Breast epithelium (tissue), 4 donors: ENCODE measurements at regions not wholly inside any gene's neighbourhood (a gene's known extent, or its start where the extent isn't known, plus 50 kb on each side); places are given as distances from the start of the nearest gene placed in this dataset.

Source experiments
- DNase-seq, 2 donors: peaks; one replicate each; pipeline ENCODE4 v3.0.0-alpha.2; 2019; ENCODE audit warnings: low spot score in 2 of 2
- H3K27ac ChIP-seq, 2 donors: fragments of 200-600 bp; sonication (generic) in 1 of 2; one replicate each; pipeline ENCODE4 v1.5.1; 2016 to 2019; ENCODE audit warnings: mild to moderate bottlenecking in 1 of 2
- H3K27me3 ChIP-seq, 2 donors: fragments of 200-600 bp; sonication (generic) in 1 of 2; one replicate each; pipeline versions ENCODE4 v1.5.1 to v1.6.0; 2017 to 2019; ENCODE audit warnings: control low read depth in 1 of 2, mild to moderate bottlenecking in 1 of 2
- H3K36me3 ChIP-seq: fragments of 200-600 bp; one replicate; pipeline ENCODE4 v1.5.1; 2019
- H3K4me1 ChIP-seq, 2 donors: fragments of 200-600 bp; sonication (generic); one replicate each; pipeline ENCODE4 v1.5.1; 2016 to 2019; ENCODE audit warnings: control low read depth in 1 of 2
- H3K4me3 ChIP-seq, 3 donors: fragments of 200-600 bp; sonication (generic); 1 replicate in 2 of 3; 2 replicates in 1 of 3; pipeline ENCODE4 v1.5.1; 2016 to 2019; ENCODE audit warnings: mild to moderate bottlenecking in 3 of 3, moderate library complexity in 2 of 3
- H3K9me3 ChIP-seq, 2 donors: fragments of 200-600 bp; sonication (generic) in 1 of 2; one replicate each; pipeline ENCODE4 v1.5.1; 2016 to 2019; ENCODE audit warnings: control low read depth in 1 of 2
- POLR2A ChIP-seq: fragments of 450-650 bp; IDR thresholded peaks from one replicate; pipeline ENCODE4 v1.6.1; 2016; ENCODE audit warnings: antibody characterized with exemption, mild to moderate bottlenecking, moderate library complexity
- POLR2AphosphoS5 ChIP-seq, 3 donors: sonication (generic); formaldehyde crosslinking; IDR thresholded peaks; one replicate each; pipeline ENCODE4 v1.6.1; 2017; ENCODE audit warnings: antibody characterized with exemption in 3 of 3
- intact Hi-C: fragments of 100-400 bp; cut with DNase I; formaldehyde crosslinking; loops from one replicate; pipeline ENCODE4 v1.15.1; 2023; ENCODE audit warnings: low total_unique reads
- TF ChIP-seq, protein P1 (sequence below), 3 donors: fragments of 450-650 bp; IDR thresholded peaks; one replicate each; pipeline ENCODE4 v1.5.1; 2016 to 2017; ENCODE audit warnings: antibody characterized with exemption in 3 of 3, mild to moderate bottlenecking in 3 of 3, moderate library complexity in 3 of 3

DNA sequence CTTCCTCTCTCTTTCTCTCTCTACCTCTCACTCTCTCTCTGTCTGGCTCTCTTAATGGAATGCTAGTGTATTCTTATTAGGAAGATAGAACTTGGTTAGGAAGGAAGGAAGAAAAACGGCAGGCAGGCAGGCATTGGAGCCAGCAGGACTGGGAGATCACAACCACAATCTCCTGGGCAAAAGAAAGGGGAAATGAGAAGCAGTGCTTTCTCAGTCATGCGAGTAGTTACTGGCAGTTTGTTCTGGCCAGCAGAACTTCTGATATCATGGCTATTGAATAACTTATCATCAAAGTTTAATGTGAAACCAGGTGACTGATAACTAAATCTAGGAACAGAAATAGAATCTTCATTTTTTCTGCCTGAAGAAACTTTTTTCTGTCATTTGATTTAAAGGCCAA lies 60.9 kb upstream of the PAGE1 start:
- no peak overlapping the region for H3K27ac ChIP-seq
- H3K4me1 ChIP-seq: no peaks in the 10 kb centered on the region
- H3K27me3 ChIP-seq: peaks cover 0 to 71% of the 10 kb centered on the region in 2 donors
- DNase-seq: no peak
- TF ChIP-seq, protein P1, sequence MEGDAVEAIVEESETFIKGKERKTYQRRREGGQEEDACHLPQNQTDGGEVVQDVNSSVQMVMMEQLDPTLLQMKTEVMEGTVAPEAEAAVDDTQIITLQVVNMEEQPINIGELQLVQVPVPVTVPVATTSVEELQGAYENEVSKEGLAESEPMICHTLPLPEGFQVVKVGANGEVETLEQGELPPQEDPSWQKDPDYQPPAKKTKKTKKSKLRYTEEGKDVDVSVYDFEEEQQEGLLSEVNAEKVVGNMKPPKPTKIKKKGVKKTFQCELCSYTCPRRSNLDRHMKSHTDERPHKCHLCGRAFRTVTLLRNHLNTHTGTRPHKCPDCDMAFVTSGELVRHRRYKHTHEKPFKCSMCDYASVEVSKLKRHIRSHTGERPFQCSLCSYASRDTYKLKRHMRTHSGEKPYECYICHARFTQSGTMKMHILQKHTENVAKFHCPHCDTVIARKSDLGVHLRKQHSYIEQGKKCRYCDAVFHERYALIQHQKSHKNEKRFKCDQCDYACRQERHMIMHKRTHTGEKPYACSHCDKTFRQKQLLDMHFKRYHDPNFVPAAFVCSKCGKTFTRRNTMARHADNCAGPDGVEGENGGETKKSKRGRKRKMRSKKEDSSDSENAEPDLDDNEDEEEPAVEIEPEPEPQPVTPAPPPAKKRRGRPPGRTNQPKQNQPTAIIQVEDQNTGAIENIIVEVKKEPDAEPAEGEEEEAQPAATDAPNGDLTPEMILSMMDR (IDR thresholded peaks at IDR 0.05): no peak
- TF ChIP-seq POLR2AphosphoS5 (IDR thresholded peaks at IDR 0.05) (no peak), POLR2A (no peak)
- intact Hi-C loops: loop anchor here (5.0 kb wide), 1 partner anchor 1131 kb away; no protein-coding TSS in a partner anchor
- no peak overlapping the region for H3K4me3 ChIP-seq
- H3K36me3 ChIP-seq: no peaks in the 10 kb centered on the region
- no peaks in the 10 kb centered on the region for H3K9me3 ChIP-seq

DNA sequence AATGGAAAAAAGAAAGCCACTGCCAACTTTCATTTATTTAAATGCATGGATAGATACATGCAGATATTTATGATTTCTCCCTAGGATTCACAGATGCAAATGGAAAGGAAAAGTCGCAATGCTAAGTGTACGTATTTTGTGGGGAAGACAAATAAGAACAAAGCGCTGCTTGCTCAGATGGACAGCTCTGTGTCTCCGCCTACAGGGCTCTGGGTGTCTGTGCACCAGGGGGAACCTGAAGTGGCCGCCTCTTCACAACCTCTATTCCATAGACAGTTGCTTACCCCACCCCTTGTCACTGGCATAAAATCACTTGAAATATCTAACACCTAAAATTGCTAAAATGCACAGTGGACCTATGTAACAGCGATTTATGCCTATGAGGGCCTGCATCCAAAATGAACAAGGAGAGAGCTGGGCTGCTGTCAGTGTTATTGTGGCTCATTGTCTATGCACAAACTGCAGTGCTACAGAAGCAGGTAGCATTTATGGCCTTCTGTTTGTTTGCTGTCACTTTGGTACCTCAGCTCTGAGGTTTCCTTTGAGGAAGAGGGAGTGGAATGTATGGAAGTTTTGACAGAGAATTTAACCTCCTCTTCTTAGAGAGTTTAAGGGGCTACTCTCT lies 58.6 kb upstream of the PAGE1 start:
- no peak overlapping the region for H3K4me3 ChIP-seq
- H3K4me1 ChIP-seq: no peaks in the 10 kb centered on the region
- intact Hi-C loops: no loop called here
- no peaks in the 10 kb centered on the region for H3K36me3 ChIP-seq
- no peaks in the 10 kb centered on the region for H3K9me3 ChIP-seq
- TF ChIP-seq POLR2AphosphoS5 (IDR thresholded peaks at IDR 0.05) (no peak), POLR2A (no peak)
- TF ChIP-seq, protein P1 (IDR thresholded peaks at IDR 0.05): peak in 2 of 3 donors; percentile 49 to 52
- H3K27ac ChIP-seq: no peak overlapping the region
- H3K27me3 ChIP-seq: peaks cover 0 to 78% of the 10 kb centered on the region in 2 donors
- no peak for DNase-seq

DNA sequence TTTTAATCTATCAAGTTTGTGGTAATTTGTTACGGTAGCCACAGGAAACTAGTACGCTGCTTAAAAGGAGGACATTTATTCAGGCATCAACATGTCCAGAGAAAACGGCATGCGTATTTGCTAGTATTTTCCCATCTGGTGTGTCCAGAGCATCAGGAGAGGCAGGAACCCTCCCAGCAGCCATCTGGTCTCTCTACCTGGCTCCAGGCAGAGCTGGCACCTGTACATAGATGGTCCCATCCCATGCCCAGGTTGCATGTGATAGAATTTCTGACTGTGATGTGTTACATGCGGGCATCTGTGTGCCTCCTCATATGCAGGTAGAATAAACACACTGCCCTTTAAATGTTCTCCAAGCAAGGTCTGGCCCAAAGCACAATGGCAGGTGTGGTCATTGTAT lies 57.9 kb upstream of the PAGE1 start:
- Histone ChIP-seq H3K4me3 (no peak overlapping the region), H3K4me1 (no peaks in the 10 kb centered on the region), H3K36me3 (no peaks in the 10 kb centered on the region), H3K27ac (no peak overlapping the region), H3K9me3 (no peaks in the 10 kb centered on the region), H3K27me3 (peaks cover 0 to 78% of the 10 kb centered on the region in 2 donors)
- intact Hi-C loops: no loop called here
- DNase-seq: no peak
- TF ChIP-seq POLR2AphosphoS5 (IDR thresholded peaks at IDR 0.05) (no peak), POLR2A (no peak)
- TF ChIP-seq, protein P1 (IDR thresholded peaks at IDR 0.05): no peak

DNA sequence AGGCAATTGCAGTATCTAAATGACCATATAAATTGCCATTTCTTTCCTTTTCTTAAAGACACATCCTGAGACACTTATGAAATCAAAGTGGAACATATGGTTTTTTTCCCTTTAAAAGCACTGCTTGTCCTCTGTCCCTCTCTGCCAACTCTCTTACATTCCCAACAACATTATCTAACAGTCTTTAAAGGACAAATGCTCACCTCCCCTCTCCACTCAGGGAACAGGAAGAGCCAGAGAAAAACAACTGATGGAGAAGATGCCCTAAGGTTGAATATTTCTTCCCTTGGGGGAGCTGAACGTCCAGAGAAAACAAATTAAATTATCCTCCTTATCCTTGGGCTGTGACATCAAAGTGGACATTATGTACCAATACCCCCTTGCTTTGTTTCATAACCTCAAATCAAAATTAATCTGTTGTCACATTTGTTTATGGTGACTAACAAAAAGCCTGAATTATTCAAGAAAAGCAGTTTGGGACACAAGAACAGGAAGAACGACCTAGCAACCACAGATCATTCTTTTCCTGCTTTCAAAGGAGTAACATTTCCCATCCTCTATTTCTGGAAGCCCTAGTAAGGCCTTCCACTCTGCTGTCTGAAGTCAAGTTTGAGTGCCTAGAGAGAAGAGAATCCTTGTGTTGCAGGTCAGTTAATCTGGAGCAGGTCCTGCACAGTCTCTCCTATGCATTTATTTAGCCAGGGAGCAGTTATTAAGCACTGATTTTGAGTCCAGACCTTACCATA lies 52.6 kb upstream of the PAGE1 start:
- H3K4me3 ChIP-seq: no peak overlapping the region
- no peak for DNase-seq
- H3K9me3 ChIP-seq: no peaks in the 10 kb centered on the region
- no peaks in the 10 kb centered on the region for H3K36me3 ChIP-seq
- intact Hi-C loops: no loop called here
- TF ChIP-seq POLR2AphosphoS5 (IDR thresholded peaks at IDR 0.05): no peak
- TF ChIP-seq, protein P1 (IDR thresholded peaks at IDR 0.05): no peak
- peaks cover 0 to 61% of the 10 kb centered on the region in 2 donors for H3K27me3 ChIP-seq
- H3K4me1 ChIP-seq: no peaks in the 10 kb centered on the region
- H3K27ac ChIP-seq: no peak overlapping the region

DNA sequence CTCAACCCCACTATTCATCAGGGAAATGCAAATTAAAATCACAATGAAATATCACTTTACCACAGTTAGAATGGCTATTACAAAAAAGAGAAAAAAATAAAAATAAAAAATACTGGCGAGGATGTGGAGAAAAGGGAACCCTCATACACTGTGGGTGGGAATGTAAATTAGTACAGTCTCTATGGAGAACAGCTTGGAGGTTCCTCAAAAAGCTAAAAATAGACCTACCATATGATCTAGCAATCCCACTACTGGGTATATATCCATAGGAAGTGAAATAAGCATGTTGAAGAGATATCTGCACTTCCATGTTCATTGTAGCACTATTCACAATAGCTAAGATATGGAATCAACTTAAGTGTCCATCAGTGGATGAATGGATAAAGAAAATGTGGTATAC lies 50.5 kb upstream of the PAGE1 start:
- DNase-seq: no peak
- H3K4me3 ChIP-seq: no peak overlapping the region
- H3K27me3 ChIP-seq: peaks cover 0 to 53% of the 10 kb centered on the region in 2 donors
- H3K36me3 ChIP-seq: no peaks in the 10 kb centered on the region
- no peaks in the 10 kb centered on the region for H3K9me3 ChIP-seq
- H3K27ac ChIP-seq: no peak overlapping the region
- no peaks in the 10 kb centered on the region for H3K4me1 ChIP-seq
- TF ChIP-seq POLR2A (no peak), POLR2AphosphoS5 (IDR thresholded peaks at IDR 0.05) (no peak)
- TF ChIP-seq, protein P1 (IDR thresholded peaks at IDR 0.05): no peak
- intact Hi-C loops: no loop called here
